ENCODE measurements at regions not wholly inside any gene's neighbourhood (a gene's known extent, or its start where the extent isn't known, plus 50 kb on each side); places are given as distances from the start of the nearest gene placed in this dataset.
A peak's percentile ranks its signal among the peaks of the same experiment; 100 is the strongest.

GRCh38 chr21:35428937-35429336, 379.8 kb upstream of the RUNX1 start:
- no peak for DNase-seq (ENCODE audit: low read depth in 2 of 2)

DNA sequence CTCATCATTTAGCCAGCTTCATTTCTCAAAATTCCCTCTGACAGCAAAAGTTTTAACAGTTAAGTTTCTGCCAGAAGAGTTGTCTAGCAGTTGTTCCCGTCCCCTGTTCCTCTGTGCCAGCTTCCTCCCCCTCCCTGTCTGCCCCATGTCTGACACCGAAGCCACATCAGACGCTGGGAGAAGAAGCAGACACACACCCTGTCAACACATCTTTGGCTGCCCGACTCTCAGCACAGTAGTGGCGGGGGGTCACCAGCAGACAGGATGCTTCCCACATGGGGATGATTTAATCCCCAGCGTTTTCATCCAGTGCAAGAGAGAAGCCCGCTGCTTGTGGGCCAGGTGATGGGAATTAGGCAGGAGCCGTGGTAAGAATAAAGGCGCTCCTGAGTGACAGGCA, 379.4 kb upstream of the RUNX1 start:
- peak in 1 of 2 donors; percentile 1 for DNase-seq (ENCODE audit: low read depth in 2 of 2)

- DNase-seq (ENCODE audit: low read depth in 2 of 2), result no peak
Observed at GRCh38 chr21:35428001-35428320, 378.9 kb upstream of the RUNX1 start.

DNA sequence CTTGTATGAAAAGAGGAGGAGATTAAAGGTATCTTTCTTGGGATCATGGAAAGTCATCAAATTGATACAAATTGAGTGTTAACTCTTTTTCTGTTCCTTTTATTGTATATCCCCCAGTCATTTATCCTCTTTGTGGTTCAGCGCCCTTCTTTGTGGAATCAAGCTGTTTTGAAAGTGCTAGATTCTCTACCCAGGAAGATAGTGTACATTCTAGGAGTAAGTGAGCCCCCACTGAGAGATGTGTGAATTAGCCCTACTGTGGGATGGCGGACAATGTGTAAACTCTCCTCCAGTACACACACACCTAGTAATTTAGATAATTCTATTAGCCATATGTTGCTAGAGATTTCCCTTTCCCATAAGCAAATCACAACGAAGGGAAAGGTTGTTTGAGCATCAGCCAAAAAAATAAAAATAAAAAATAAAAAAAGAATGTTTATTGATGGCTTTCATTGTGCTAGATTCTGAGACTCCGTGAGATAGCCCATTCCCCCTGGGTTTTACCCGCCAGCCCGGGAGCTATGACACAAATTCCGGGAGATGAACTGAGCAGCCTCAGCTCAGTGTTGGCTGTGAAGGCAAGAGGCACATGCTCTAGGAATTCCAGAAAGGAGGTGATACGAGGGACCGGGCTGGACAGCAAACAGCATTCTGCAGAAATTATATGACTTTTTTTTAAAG, 378.4 kb upstream of the RUNX1 start:
- DNase-seq (ENCODE audit: low read depth in 2 of 2), result no peak

DNA sequence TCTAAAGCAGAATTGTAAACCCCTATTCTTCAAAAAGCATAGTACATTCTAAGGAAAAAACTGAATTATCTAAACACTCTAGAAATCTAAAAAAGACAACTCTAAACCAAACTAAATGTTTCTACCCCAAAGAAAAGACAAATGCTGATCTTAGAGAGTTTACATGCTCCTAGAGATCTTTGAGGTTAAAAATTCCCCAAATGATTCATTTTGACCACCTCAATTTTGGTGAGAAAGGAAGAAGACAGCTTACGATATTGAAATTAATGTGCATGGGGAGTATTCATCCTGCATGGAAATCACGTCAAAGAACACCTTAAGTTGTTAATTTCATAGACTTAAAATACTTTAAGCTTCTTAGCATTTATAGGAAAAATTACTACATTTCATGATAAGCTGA, 377.8 kb upstream of the RUNX1 start:
- no peak for DNase-seq (ENCODE audit: low read depth in 2 of 2)

DNA sequence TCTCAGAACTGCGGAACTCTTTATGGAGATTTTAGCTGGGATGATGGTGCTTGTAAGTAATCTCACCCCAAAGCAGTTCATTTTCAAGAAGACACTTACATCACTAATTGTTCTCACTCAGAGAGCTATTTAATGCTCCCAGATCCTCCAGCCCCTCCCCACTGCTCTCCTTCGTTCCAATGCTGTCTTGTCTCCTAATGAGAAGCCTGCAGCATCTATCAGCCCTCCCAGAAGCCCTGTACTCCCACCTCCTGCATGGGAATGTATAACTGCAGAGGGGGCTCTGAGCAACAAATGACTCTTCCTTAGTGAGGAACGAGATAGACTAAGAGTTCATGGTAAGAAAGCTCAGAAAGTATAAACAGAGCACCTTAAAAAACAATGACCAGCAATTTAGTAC, 377.4 kb upstream of the RUNX1 start:
- no peak for DNase-seq (ENCODE audit: low read depth in 2 of 2)

DNA sequence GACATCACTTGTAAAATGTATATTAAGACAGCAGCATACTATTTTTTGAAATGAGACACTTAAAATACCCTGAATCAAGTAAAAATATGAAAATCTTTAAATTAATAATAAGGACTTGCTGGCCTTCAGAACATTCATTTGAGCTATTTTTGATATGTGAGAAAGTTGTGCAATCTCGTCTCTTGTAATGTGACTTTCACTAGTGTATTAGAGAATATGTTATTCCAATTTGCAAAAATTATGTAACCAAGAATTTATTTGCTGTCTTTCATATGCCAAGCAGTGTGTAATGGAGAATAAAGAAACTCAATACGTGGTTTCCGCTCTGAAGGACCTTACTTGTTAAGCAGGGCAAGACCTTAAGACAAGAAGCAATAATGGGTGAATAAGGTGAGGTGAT, 375.0 kb upstream of the RUNX1 start:
- DNase-seq (ENCODE audit: low read depth in 2 of 2), result no peak

DNA sequence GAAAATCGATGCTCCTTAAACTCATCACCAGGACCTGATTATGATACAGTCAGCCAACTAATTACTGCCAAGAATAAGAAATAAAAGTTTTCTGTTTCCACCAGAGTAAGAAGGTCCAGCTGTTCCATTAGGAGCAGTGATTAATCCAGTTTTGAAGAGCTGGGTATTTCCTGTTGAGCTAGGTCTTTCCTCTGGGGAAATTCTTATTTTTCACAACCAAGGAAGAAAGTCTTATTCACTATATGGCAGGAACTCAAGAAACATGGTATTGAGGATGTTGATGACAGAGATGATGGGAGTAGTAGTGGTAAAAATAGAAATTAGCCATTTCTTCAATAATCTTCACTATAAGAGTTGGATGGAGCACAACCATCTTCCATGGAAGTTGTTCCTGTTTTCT, 374.6 kb upstream of the RUNX1 start:
- no peak for DNase-seq (ENCODE audit: low read depth in 2 of 2)

- DNase-seq (ENCODE audit: low read depth in 2 of 2), result no peak
Observed at GRCh38 chr21:35422011-35422410, 372.9 kb upstream of the RUNX1 start.

GRCh38 chr21:35421221-35421620, 372.1 kb upstream of the RUNX1 start:
- no peak for DNase-seq (ENCODE audit: low read depth in 2 of 2)

GRCh38 chr21:35420656-35421055, 371.6 kb upstream of the RUNX1 start:
- no peak for DNase-seq (ENCODE audit: low read depth in 2 of 2)

DNA sequence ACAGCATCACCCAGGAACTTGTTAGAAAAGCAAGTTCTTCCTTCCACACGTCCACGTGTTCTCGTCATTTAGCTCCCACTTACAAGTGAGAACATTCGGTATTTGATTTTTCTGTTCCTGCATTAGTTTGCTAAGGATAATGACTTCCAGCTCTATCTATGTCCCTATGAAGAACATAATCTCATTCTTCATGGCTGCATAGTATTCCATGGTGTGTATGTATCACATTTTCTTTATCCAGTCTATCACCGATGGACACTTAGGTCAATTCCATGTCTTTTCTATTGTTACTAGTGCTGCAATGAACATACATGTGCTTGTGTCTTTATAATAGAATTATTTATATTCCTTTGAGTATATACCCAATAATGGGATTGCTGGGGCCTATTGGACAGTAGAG, 368.7 kb upstream of the RUNX1 start:
- no peak for DNase-seq (ENCODE audit: low read depth in 2 of 2)

DNA sequence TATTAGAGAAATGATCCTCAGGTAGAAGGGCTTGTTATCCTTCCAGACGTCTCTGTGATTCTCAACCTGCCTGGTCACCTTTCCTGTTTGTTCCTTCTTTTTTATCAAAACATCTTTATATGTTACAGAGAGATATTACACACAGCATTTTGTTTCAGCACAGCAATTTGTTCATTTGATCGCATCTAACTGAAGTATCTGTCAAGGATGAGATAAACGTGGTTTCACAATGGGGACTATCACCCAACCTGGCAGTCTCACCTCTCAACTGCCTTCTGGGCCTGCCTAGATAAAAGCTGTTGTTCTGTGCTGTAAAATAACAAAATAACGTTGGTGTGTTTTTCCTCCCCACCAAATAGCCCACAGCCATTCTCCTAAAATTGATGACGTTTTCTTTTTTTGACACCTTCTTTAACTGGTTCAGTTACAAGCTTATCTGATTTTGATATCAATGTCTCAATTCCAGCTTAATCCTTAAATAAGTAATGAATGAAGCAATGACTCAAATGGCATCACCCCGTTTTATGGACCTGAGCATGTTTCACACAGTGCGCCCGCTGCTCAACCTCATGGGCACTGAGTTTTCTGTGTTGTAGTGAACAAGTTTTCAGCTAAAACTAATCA, 367.9 kb upstream of the RUNX1 start:
- DNase-seq (ENCODE audit: low read depth in 2 of 2), result no peak

GRCh38 chr21:35414507-35415139, 365.5 kb upstream of the RUNX1 start:
- DNase-seq (ENCODE audit: low read depth in 2 of 2), result no peak

DNA sequence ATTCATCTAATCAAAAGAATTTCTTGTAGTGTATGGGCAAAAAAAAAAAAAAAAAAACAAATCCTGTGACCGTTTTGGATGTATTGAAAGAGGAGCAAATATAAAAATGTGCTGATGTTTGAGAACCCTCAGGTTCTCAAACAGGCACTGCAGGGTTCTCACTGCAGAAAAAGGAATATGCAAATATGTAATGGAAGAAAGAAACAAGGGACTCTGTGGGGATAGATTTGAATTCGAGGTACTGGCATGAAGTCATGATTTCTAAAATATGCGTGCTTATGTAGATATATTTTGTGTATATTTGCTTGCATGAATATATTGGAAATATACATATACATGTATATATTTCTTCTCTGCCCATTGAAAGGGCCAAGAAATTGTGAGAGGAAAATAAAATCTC, 365.0 kb upstream of the RUNX1 start:
- no peak for DNase-seq (ENCODE audit: low read depth in 2 of 2)

DNA sequence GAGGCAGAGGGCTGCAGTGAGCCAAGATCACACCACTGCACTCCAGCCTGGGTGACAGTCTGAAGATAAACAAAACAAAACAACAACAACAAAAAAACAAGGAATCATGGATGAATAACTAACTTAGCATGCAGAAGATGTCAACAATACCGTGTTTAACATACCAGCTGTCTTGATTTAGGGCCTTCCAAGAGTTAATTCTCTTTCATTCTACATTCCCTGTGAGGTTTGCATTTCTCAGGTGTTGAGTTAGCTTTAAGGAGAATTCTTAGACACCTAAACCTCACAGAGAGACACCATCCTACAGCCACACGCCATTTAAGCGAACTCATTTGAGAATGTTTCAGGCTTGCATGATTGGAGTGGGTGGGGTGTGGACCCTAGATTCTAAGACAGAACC, 363.1 kb upstream of the RUNX1 start:
- no peak for DNase-seq (ENCODE audit: low read depth in 2 of 2)

GRCh38 chr21:35411434-35411833, 362.3 kb upstream of the RUNX1 start:
- no peak for DNase-seq (ENCODE audit: low read depth in 2 of 2)

GRCh38 chr21:35410656-35411055, 361.6 kb upstream of the RUNX1 start:
- no peak for DNase-seq (ENCODE audit: low read depth in 2 of 2)

- DNase-seq (ENCODE audit: low read depth in 2 of 2), result no peak
Observed at GRCh38 chr21:35410123-35410522, 361.0 kb upstream of the RUNX1 start.

DNA sequence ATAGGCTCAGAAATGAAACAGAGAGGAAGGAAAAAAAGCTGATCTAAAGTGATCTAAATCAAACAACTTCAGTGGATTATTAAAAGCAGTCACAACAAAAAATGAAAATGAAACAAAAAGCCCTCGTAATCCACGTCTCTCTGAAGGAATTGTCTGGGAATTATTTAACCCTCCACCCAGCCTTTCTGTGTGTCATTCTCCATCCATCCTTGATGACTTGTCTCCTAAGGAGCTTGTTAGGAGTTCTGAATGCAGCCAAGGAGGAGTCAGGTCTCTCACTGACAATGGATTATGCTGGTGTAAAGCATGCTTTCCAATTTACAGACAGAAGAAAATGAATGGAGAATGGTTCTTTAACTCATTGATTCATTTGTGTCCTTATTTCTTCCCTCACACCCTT, 359.3 kb upstream of the RUNX1 start:
- no peak for DNase-seq (ENCODE audit: low read depth in 2 of 2)

DNA sequence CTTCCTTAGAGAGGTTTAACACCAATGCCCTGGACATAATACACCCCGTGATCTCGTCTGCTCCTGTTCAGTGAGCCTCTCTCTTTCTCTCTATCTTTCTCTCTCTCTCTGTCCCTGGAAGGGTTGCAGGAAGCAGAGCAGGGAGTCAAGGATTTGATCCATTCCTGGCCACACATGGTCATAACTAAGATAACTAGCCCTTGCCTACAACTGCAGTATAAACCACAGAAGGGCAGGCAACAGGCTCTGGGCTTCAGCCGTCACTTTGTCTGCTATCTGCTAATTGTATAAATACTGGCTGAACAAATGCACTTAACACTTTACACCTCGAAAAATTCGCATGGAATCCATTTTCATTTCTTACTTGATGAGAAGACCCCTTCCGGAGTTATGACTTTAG, 357.5 kb upstream of the RUNX1 start:
- no peak for DNase-seq (ENCODE audit: low read depth in 2 of 2)

DNA sequence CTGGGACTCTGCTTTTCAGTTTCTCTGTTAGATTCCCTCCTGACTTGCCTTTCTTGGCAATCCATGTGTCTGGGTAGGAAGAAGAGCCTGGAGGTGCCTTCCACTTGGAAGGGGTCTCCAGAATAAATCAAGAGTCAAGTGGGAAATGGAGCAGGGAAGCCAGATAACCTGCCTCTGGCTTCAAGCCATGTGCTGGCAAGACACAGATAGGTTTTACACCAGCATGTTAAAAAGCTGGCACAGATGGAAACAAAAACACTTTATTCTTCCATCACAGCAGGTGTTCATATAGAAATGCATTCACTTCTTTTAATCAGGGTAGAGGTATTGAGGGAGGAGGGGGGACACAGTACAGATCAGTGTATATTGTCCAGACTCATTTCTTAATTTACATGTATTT, 356.9 kb upstream of the RUNX1 start:
- no peak for DNase-seq (ENCODE audit: low read depth in 2 of 2)

- no peak for DNase-seq (ENCODE audit: low read depth in 2 of 2)
Observed at GRCh38 chr21:35404247-35404646, 355.1 kb upstream of the RUNX1 start.

- no peak for DNase-seq (ENCODE audit: low read depth in 2 of 2)
Observed at GRCh38 chr21:35402061-35402460, 353.0 kb upstream of the RUNX1 start.

Measured in stimulated activated CD8-positive, alpha-beta memory T cell treated with anti-CD3 and anti-CD28 coated beads, Interleukin-2, amount 100 ng/mL, for 1 hour (primary cell).